Mesothelial cell of epicardium (in vitro differentiated cells): ENCODE measurements at regions not wholly inside any gene's neighbourhood (a gene's known extent, or its start where the extent isn't known, plus 50 kb on each side); places are given as distances from the start of the nearest gene placed in this dataset.
A peak's percentile ranks its signal among the peaks of the same experiment; 100 is the strongest.

ENCODE experiments used
- DNase-seq, 2 experiments: peaks; one replicate each; pipeline ENCODE4 v3.0.0; 2021; ENCODE audit warnings: low spot score in 2 of 2; ENCODE audit not compliant: unreplicated experiment in 2 of 2
- H3K27ac Mint-ChIP-seq: 2 replicates; pipeline ENCODE4 v1.8.0; 2021; ENCODE audit warnings: mixed read lengths
- H3K27me3 Mint-ChIP-seq: 2 replicates; pipeline ENCODE4 v1.8.0; 2021; ENCODE audit warnings: low read depth, mixed read lengths
- H3K36me3 Mint-ChIP-seq: 2 replicates; pipeline ENCODE4 v1.8.0; 2021; ENCODE audit warnings: mixed read lengths
- H3K4me1 Mint-ChIP-seq: 2 replicates; pipeline ENCODE4 v1.8.0; 2021; ENCODE audit warnings: mixed read lengths
- H3K4me3 Mint-ChIP-seq: 2 replicates; pipeline ENCODE4 v1.8.0; 2021; ENCODE audit warnings: mild to moderate bottlenecking, moderate library complexity, mixed read lengths
- H3K9me3 Mint-ChIP-seq: 2 replicates; pipeline ENCODE4 v1.8.0; 2021; ENCODE audit warnings: mixed read lengths
- TF ChIP-seq, protein P1 (sequence below): fragments of 200-600 bp; sonication (generic); IDR thresholded peaks from one replicate; pipeline ENCODE4 v1.5.0; 2021; ENCODE audit warnings: antibody characterized with exemption; ENCODE audit not compliant: unreplicated experiment

DNA sequence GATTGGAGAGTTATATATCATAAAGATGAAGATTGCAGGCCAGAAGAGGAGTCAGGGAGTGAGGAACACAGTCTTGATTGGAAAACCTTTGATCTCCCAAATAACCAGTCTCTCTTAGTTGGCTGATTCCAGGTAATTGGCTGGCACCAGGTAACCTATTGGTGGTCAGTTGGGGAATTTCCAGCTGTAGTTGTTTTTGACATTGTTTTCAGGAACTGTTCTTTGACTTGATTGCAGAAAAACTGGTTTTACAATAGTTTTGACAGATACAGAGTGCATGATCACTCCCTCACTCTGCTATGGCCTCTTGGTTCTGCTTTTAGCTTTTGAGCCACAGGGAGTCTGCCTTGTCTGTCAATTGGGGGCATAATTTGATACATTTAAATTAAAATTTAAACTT is 71.6 kb downstream of the ZNF641 start:
- DNase-seq: no peak
- peaks cover 31% of the 10 kb centered on the region for H3K9me3 Mint-ChIP-seq
- H3K36me3 Mint-ChIP-seq: peaks cover 9% of the 10 kb centered on the region
- peak overlapping the region; percentile 78 for H3K27ac Mint-ChIP-seq
- no peaks in the 10 kb centered on the region for H3K27me3 Mint-ChIP-seq
- TF ChIP-seq, protein P1, sequence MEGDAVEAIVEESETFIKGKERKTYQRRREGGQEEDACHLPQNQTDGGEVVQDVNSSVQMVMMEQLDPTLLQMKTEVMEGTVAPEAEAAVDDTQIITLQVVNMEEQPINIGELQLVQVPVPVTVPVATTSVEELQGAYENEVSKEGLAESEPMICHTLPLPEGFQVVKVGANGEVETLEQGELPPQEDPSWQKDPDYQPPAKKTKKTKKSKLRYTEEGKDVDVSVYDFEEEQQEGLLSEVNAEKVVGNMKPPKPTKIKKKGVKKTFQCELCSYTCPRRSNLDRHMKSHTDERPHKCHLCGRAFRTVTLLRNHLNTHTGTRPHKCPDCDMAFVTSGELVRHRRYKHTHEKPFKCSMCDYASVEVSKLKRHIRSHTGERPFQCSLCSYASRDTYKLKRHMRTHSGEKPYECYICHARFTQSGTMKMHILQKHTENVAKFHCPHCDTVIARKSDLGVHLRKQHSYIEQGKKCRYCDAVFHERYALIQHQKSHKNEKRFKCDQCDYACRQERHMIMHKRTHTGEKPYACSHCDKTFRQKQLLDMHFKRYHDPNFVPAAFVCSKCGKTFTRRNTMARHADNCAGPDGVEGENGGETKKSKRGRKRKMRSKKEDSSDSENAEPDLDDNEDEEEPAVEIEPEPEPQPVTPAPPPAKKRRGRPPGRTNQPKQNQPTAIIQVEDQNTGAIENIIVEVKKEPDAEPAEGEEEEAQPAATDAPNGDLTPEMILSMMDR: no peak
- peaks cover 29% of the 10 kb centered on the region for H3K4me1 Mint-ChIP-seq
- H3K4me3 Mint-ChIP-seq: no peak overlapping the region

DNA sequence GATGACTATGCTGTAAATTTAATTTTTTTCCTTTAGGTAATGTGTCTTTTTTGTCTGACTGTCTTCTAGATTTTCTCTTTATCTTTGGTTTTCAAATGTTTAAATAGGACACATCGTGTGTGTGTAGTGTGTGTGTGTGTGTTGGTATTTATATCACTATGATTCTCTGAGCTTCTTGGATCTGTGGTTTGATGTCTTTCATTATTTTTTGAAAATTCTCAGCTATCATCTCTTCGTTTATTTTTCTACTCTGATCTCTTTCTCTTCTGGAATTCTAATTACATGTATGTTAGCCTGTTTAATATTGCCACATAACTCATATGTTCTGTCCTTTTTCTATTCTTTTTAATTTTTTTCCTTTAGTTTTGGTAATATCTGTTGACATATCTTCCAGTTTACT is 73.5 kb upstream of the OR10AD1 start:
- no peak for DNase-seq
- Mint-ChIP-seq H3K4me1 (peaks cover 26% of the 10 kb centered on the region), H3K36me3 (peaks cover 9% of the 10 kb centered on the region), H3K27ac (no peak overlapping the region), H3K27me3 (peaks cover 4% of the 10 kb centered on the region), H3K9me3 (peaks cover 49% of the 10 kb centered on the region), H3K4me3 (no peak overlapping the region)
- TF ChIP-seq, protein P1: no peak

DNA sequence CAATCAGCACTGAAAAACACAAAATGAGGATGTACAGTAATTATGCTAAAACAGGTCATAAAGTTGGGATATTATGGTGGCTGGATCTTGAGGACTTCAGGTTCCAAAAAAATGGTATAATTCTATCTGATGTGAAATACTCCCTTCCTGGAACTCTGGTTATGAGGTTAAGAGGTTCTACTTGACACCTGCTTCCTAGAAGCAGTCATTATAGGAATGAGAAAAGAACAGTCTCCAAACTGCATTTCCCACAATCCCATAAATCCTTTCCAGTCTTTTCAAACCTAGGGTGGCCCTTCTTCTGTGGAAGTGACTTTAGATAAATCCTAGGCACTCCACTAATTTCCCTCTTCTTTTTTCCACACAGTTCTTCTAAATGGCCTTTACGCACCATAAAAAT is 63.7 kb upstream of the OR10AD1 start:
- no peak overlapping the region for H3K4me3 Mint-ChIP-seq
- H3K36me3 Mint-ChIP-seq: no peaks in the 10 kb centered on the region
- H3K4me1 Mint-ChIP-seq: no peaks in the 10 kb centered on the region
- TF ChIP-seq, protein P1: no peak
- no peak overlapping the region for H3K27ac Mint-ChIP-seq
- H3K27me3 Mint-ChIP-seq: peaks cover 32% of the 10 kb centered on the region
- no peak for DNase-seq
- H3K9me3 Mint-ChIP-seq: peaks cover 2% of the 10 kb centered on the region

DNA sequence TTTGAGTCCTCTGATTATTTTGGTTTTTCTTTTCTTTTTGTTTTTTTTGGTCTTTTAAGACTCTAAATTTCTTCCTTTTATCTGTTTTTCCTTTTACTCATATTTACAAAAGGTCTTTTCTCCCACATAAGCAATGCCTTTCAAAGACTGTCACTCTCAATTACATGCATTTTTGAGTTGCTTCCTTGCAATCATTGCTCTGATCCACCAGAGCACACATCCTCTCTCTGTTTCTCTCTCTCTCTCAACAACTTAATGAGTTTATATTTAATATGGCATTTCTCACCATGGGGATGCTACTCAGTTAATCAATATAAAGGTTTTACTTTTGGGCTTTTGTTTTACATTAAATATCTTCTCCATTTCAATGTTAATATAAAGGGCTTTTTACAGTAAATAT is 62.7 kb upstream of the OR10AD1 start:
- no peak overlapping the region for H3K4me3 Mint-ChIP-seq

DNA sequence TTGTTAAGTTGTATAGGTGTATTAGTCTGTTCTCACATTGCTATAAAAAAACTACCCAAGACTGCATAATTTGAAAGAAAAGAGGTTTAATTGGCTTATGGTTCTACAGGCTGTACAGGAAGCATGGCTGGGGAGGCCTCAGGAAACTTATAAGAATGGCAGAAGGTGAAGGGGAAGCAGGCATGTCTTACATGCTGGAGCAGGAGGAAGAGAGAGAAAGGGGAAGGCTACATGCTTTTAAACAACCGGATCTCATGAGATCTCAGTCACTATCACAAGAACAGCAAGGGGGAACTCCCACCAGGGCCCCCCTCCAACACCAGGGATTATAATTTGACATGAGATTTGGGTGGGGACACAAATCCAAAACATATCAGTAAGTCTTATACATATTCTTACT is 60.5 kb upstream of the OR10AD1 start:
- Mint-ChIP-seq H3K9me3 (peaks cover 8% of the 10 kb centered on the region), H3K4me3 (no peak overlapping the region), H3K4me1 (no peaks in the 10 kb centered on the region), H3K36me3 (no peaks in the 10 kb centered on the region), H3K27me3 (peaks cover 31% of the 10 kb centered on the region), H3K27ac (no peak overlapping the region)
- TF ChIP-seq, protein P1: no peak
- DNase-seq: no peak

More for the DNA sequence above, 62.7 kb upstream of the OR10AD1 start:
- Mint-ChIP-seq H3K36me3 (no peaks in the 10 kb centered on the region), H3K9me3 (peaks cover 7% of the 10 kb centered on the region), H3K27me3 (peaks cover 32% of the 10 kb centered on the region), H3K4me1 (no peaks in the 10 kb centered on the region), H3K27ac (no peak overlapping the region)
- TF ChIP-seq, protein P1: no peak
- no peak for DNase-seq

DNA sequence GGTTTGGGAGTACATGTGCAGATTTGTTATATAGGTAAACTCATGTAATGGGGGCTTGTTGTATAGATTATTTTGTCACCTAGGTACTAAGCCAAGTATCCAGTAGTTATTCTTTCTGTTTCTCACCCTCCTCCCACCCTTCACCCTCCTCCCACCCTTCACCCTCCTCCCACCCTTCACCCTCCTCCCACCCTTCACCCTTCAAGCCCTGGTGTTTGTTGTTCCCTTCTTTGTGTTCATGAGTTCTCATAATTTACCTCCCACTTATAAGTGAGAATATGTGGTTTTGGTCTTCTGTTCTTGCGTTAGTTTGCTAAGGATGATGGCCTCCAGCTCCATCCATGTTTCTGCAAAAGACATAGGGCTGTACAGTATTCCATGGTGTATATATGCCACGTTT is 58.7 kb upstream of the OR10AD1 start:
- TF ChIP-seq, protein P1: no peak
- Mint-ChIP-seq H3K4me1 (no peaks in the 10 kb centered on the region), H3K36me3 (no peaks in the 10 kb centered on the region), H3K27me3 (peaks cover 22% of the 10 kb centered on the region), H3K27ac (no peak overlapping the region), H3K4me3 (no peak overlapping the region), H3K9me3 (peaks cover 13% of the 10 kb centered on the region)
- no peak for DNase-seq
